ENCODE measurements at regions not wholly inside any gene's neighbourhood (a gene's known extent, or its start where the extent isn't known, plus 50 kb on each side); places are given as distances from the start of the nearest gene placed in this dataset.

- TF ChIP-seq ZNF317 (CRISPR knock-in tag; IDR thresholded peaks at IDR 0.05; ENCODE audit: borderline replicate concordance, low read depth) (no peak), ZNF396 (CRISPR knock-in tag; IDR thresholded peaks at IDR 0.05; ENCODE audit: borderline replicate concordance) (no peak), PRDM15 (CRISPR knock-in tag; IDR thresholded peaks at IDR 0.05) (no peak), KAT7 (CRISPR knock-in tag; IDR thresholded peaks at IDR 0.05; ENCODE audit: borderline replicate concordance) (no peak), SOX15 (CRISPR knock-in tag; IDR thresholded peaks at IDR 0.05) (no peak)
- TF ChIP-seq, protein P1, sequence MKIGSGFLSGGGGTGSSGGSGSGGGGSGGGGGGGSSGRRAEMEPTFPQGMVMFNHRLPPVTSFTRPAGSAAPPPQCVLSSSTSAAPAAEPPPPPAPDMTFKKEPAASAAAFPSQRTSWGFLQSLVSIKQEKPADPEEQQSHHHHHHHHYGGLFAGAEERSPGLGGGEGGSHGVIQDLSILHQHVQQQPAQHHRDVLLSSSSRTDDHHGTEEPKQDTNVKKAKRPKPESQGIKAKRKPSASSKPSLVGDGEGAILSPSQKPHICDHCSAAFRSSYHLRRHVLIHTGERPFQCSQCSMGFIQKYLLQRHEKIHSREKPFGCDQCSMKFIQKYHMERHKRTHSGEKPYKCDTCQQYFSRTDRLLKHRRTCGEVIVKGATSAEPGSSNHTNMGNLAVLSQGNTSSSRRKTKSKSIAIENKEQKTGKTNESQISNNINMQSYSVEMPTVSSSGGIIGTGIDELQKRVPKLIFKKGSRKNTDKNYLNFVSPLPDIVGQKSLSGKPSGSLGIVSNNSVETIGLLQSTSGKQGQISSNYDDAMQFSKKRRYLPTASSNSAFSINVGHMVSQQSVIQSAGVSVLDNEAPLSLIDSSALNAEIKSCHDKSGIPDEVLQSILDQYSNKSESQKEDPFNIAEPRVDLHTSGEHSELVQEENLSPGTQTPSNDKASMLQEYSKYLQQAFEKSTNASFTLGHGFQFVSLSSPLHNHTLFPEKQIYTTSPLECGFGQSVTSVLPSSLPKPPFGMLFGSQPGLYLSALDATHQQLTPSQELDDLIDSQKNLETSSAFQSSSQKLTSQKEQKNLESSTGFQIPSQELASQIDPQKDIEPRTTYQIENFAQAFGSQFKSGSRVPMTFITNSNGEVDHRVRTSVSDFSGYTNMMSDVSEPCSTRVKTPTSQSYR (CRISPR knock-in tag; IDR thresholded peaks at IDR 0.05): no peak
Observed at GRCh38 chr7:46723003-46723402, 801.9 kb upstream of the IGFBP3 start (continued).

GRCh38 chr7:46720761-46721160, 799.7 kb upstream of the IGFBP3 start:
- Mint-ChIP-seq H3K4me3 (no peak overlapping the region), H3K36me3 (no peaks in the 10 kb centered on the region), H3K4me1 (no peaks in the 10 kb centered on the region), H3K27me3 (ENCODE audit: low read depth) (peaks cover 3% of the 10 kb centered on the region; the same call in 1 of the 2 replicates), H3K9me3 (peaks cover 18% of the 10 kb centered on the region), H3K27ac (no peak overlapping the region)
- ChIA-PET POLR2A (no interaction called here), CTCF (no interaction called here)
- ATAC-seq (no peak), DNase-seq (ENCODE audit: low spot score) (no peak)
- TF ChIP-seq CREB1 (CRISPR knock-in tag; IDR thresholded peaks at IDR 0.05) (no peak), ZNF396 (CRISPR knock-in tag; IDR thresholded peaks at IDR 0.05; ENCODE audit: borderline replicate concordance) (no peak), GRHL2 (CRISPR knock-in tag; IDR thresholded peaks at IDR 0.05; ENCODE audit: insufficient replicate concordance, severe bottlenecking) (no peak), NFATC4 (CRISPR knock-in tag; IDR thresholded peaks at IDR 0.05) (no peak)
- TF ChIP-seq, protein P2, sequence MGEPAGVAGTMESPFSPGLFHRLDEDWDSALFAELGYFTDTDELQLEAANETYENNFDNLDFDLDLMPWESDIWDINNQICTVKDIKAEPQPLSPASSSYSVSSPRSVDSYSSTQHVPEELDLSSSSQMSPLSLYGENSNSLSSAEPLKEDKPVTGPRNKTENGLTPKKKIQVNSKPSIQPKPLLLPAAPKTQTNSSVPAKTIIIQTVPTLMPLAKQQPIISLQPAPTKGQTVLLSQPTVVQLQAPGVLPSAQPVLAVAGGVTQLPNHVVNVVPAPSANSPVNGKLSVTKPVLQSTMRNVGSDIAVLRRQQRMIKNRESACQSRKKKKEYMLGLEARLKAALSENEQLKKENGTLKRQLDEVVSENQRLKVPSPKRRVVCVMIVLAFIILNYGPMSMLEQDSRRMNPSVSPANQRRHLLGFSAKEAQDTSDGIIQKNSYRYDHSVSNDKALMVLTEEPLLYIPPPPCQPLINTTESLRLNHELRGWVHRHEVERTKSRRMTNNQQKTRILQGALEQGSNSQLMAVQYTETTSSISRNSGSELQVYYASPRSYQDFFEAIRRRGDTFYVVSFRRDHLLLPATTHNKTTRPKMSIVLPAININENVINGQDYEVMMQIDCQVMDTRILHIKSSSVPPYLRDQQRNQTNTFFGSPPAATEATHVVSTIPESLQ (CRISPR knock-in tag; IDR thresholded peaks at IDR 0.05): no peak

GRCh38 chr7:46719616-46720015, 798.5 kb upstream of the IGFBP3 start:
- no peak for DNase-seq (ENCODE audit: low spot score)
- H3K4me1 Mint-ChIP-seq: no peaks in the 10 kb centered on the region
- ATAC-seq: no peak
- no peak overlapping the region for H3K4me3 Mint-ChIP-seq
- CTCF ChIA-PET: interaction anchor here (0.7 kb wide), 1 partner anchor 381 kb away, joined by 3 read pairs; no protein-coding TSS in a partner anchor
- H3K27ac Mint-ChIP-seq: no peak overlapping the region
- H3K27me3 Mint-ChIP-seq (ENCODE audit: low read depth): no peaks in the 10 kb centered on the region
- no peaks in the 10 kb centered on the region for H3K36me3 Mint-ChIP-seq
- POLR2A ChIA-PET: interaction anchor here (0.7 kb wide), 1 partner anchor 20 kb away, joined by 3 read pairs; no protein-coding TSS in a partner anchor
- H3K9me3 Mint-ChIP-seq: peaks cover 10% of the 10 kb centered on the region; the same call in 1 of the 2 replicates
- TF ChIP-seq AR (CRISPR knock-in tag; IDR thresholded peaks at IDR 0.05): no peak
- TF ChIP-seq, protein P3, sequence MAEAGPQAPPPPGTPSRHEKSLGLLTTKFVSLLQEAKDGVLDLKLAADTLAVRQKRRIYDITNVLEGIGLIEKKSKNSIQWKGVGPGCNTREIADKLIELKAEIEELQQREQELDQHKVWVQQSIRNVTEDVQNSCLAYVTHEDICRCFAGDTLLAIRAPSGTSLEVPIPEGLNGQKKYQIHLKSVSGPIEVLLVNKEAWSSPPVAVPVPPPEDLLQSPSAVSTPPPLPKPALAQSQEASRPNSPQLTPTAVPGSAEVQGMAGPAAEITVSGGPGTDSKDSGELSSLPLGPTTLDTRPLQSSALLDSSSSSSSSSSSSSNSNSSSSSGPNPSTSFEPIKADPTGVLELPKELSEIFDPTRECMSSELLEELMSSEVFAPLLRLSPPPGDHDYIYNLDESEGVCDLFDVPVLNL (CRISPR knock-in tag; IDR thresholded peaks at IDR 0.05; ENCODE audit: borderline replicate concordance, low read depth): no peak
- no peak for TF ChIP-seq ZNF532 (CRISPR knock-in tag; IDR thresholded peaks at IDR 0.05; ENCODE audit: borderline replicate concordance)
- TF ChIP-seq GABPB1 (CRISPR knock-in tag; IDR thresholded peaks at IDR 0.05): no peak
